ENCODE measurements at regions not wholly inside any gene's neighbourhood (a gene's known extent, or its start where the extent isn't known, plus 50 kb on each side); places are given as distances from the start of the nearest gene placed in this dataset.

DNA sequence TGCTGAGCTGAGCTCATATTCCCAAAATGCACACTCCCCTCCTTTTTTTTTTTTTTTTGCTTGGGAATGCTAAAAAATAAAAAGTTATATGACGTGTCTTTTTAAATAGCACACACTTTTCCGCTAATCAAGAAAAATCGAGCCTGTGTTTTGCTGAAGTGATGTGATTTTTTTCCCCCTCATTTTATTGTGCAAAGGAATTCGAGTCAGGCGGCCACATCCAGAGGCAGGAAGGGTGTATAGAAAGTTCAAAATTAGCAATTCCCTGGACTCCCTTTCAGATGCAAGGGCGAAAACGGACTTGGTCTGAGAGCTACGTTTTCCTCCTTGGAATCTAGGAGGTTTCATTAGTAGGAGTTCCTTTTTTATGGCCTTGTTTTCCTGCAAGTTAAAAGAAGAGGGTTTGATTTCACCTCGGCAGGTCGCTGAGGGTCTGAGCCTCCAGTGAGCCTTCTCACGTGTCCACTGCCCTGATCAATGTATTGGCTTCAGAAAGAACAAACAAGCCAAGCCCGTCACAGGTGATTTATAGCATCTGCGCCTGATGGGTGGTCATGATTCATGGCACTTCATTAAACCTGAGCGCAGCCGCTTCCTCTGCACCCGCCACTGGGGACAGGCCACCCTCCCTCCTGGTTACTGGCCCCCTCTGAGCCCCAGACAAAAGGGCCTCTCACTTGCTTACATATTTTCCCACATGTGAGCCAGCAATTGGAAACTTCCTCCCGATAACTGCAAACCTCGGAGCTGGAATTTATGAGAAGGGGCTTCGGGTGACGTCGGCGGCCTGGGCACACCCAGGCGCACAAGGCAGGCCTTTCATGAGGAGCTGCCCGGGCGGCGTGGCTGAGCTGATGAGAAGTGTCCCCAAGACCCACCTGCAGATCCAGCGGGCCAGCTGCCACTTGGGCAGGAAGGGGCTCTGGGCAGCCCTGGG lies 64.4 kb upstream of the LINC01488 start:
- no peak for DNase-seq

DNA sequence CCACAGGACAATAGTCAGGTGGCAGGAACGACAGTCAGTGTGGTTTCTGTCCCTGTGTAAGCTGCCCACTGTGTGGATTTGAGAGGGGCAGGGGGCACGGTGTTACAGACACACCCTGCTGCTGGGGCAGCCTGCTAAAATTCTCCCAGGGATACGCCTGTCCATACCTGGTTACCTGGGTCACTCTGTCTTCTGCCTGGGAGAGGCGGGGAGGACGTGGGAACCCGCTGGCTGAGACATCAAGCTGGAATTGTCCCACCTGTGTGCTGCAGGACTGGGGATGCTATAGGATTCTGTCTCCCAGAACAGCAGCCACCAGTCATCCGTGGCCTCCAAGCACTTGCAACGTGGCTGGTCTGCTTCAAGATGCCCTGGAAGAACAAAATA lies 63.8 kb upstream of the LINC01488 start:
- no peak for DNase-seq

DNA sequence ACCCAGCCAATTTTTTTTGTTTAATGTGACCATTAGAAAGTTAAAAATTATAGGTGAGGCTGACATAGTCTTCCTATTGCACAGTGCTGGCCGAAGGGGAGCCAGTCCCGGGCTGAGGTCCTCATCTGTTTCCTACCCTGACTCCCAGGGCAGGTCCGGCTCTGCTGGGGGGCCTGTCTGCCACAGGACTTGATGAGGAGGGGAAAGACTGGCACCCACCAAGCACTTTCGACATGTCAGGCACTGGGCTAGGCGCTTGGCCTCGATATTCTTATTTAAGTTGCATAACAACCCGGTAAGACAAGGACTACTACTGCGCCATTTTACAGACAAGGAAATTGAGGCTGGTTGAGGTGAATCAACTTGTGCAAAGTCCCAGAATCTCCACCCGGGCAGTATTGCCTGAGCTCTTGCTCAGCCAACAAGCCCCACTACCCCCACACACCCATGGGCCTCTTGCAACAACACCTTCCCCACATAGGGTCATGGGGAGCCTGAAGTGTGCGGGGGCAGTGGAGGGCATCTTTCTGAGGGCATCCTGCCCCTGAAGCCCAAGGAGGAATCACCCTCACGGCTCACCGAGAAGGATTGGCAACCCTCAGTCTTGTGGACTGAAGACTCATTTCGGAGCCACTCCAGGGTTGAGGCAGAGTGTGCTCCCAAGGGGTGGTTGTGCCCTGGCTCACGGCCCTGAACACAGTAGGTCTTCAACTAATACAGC lies 62.7 kb upstream of the LINC01488 start:
- DNase-seq: no peak

DNA sequence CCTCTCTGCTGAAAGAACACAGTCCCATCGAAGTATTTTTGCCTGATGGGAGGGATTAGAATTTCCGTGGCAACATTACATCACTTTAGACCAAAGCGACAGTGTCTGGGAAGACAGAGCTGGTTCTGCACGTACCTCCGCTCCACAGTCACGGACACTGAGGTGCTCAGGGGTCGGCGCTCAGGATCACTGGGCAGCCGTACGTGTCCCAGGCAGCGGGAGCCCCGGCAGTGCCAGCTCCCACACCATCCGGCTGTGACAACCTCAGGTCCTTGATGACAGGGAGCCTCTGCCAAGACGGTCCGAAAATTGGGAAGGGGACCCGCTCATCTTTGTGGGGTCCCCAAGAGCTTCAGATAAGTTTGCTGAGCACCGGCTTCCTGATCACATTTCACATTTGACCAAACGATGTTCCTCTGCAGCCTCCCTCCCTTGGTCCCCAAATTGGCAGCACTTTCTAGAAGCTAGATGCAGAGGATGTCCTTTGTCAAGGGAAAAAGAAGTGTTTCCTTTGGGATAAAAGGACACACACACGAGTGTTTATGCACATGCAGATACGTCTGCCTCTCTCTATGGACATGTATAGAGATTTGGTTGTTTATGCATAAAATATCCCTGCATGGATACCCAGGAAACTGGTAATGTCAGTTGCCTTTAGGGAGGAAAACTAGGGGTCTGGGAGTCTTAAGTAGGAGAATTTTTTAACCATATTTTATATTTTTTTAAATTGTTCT lies 61.6 kb upstream of the LINC01488 start:
- no peak for DNase-seq

DNA sequence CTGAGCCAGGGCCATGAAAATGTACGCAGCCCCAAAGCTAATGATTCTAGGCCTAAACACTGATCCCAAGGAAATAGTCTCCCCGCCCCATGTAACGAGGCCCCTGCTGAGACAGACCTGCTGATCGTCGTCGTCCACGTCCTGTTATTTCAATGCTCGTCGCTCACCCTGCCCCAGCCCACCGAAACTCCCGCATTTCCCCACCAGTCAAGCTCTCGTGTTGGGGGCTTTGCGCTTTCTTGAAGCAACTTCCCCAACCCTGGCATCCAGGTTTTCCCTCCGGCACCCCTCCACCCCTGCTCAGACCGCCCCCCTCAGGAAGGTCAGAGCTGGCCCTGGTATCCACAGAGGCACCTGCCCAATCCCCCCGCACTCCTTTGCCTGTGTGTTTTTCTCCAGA lies 58.8 kb upstream of the LINC01488 start:
- DNase-seq: no peak

DNA sequence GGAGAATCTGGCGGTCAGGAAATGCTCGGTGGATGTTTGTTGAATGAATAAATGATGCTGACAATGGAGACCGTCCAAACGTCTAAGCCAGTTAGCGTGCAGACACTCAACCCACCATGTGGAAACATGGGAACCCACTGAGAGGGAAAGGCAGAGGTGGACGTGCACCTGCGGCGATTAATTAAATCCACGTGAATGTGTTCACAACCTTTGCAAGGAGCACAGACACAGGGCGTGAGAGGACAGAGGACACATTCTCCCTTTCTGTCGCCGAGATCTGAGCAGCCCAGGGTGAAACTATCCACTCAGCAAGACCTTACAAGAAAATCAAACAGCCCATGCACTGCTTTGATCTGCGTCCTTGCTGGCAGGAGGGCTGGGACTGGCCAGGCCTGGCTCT lies 58.3 kb upstream of the LINC01488 start:
- DNase-seq: no peak

DNA sequence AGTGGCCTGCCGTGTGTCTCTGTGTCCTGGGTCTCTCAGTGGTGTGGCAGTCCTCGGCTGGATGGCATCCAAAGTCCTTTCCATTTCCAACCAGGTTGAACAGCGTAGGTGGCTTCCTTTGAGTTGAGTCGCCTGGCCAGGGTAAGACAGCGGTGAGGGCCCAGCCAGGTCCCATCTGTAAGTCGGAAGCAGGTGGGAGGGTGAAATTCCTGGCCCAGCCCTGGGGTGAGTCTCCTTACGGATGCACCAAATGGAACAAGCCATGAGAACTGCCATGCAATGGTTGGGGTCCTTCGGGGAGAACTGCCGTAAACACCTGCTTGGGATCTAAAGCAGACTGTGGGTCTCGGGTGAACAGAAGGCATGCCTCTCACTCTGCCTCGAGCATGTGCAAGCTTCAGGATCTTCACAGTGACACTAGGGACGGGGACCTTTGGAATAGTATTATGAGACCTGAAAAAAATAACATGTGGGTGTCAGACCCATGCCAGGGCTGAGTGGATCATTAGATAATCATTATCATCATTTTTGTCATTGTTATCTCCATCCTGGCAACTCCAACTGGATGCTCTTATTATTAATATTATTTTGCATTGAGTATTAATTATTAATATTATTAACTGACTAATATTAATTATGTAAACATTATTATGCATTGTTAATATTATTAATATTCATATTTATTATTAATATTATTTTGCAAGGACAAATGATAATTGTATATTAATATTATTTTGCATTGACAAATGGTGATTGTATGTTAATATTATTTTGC lies 57.7 kb upstream of the LINC01488 start:
- no peak for DNase-seq

DNA sequence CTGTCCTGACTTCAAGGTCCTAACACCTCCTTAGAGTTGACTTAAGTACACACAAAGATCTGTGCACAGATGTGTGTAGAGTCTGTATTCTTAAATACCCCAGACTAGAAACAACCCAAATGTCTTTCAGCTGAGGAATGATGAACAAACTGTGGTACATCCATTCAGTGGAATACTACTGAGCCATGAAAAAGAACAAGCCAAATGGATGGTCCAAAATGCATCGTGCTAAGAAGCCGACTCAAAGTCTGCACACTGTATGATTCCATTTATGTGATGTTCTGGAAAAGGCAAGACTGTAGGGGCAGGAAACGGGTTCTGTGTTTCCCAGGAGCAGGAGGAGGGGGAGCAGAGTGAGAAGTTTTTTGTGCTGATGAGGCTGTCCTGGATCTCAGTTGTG lies 56.7 kb upstream of the LINC01488 start:
- DNase-seq: no peak

DNA sequence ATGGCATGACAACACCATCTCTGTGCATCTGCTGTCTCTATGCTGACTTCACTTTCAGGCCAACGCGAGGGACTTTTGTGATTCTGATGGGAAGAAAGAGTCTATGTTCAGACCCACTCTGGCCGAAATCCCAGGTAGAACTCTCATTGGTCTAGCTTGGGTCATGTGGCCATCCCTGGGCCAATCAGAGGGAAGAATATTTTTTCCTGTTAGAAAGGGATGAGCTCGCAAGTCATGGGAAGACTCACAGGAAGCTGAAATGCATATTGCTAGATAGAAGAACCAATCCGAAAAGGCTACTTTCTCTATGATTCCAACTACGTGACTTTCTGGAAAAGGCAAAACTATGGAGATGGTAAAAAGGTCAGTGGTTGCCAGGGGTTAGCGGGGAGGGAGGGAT lies 56.0 kb upstream of the LINC01488 start:
- DNase-seq: no peak

DNA sequence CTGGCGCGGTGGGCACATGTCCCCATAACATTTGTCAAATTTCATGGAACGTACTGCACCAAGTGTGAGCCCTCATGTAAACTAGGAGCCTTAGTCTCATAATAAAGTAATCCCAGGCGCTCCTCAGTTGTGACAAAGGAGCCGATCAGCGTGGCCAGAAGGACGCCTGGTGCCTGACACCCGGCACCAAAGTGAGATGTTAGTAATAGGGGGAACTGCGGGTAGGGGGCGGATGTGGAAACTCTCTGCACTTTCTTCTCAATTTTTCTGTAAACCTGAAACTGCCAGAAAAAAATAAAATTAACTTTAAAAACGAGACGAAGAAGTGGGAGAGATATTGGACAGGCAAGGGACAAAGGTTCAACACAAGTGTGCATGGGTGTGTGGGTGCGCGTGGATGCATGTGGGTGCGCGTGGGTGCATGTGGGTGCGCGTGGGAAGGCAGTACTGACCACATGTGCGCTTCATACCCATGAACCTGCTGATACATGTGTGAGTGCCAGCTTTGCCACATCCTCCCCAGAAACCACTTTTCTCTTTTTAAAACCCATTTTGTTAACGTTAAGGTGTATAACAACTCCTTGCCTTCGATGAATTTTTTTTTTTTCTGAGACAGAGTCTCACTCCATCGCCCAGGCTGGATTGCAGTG lies 55.4 kb upstream of the LINC01488 start:
- DNase-seq: no peak

DNA sequence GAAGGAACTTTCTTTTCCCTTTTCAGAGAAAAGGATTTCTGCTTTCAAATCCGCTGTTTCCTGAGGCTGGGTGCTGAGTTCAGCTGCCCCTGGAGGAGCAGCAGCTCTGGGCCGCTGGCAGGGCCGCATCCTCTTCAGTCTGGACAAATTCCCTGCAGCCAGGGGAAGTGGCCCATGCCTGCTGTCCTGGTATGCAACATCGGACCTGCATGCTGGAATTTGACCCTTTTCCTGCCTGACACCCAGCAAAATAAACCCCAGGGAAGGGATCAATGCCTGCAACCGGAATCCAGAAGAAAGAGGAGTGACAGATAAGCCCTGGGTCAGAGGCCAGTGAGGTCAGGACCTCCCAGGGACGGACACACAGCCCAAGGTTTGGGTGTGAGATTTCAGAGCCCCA lies 54.1 kb upstream of the LINC01488 start:
- no peak for DNase-seq

DNA sequence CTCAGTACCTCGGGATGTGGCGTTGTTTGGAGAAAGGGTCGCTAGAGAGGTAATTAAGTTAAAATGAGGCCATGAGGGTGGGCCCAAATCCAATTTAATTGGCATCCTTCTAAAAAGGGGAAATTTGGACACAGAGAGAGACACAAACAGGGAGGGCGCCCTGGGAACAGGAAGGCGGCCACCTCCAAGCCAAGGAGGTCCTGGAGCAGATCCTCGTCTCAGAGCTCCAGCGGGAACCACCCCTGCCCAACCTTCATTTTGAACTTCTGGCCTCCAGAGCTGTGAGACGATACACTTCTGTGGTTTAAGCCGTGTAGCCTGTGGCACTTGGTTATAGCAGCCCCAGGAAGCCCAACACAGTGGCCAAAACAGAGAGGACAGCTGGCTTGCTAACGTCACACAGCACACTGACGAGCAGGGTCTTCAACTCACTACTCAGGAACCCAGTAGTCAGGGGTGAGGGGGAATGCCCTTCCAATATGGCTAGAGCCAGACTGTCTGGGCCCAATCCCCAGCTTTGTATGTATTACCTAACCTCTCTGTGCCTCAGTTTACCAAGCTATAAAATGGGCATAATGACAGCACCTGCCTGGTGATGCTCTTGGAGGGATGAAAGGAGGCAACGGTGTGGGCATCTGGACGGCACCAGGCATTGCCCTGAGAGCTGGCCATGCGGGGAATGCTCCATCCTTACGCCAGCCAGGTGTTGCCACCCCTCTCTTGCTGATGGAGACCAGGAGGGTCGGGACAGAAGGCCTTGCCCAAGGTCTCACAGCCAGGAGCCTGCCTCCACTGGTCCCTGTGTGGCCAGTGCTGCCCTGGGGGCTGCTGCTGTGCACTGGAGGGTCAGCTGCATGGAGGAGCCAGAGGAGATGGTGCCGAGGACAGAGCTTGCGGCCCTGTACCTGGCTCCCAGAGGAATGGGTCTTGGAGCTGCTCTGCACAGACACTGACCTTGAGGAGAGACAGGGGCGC lies 53.3 kb upstream of the LINC01488 start:
- no peak for DNase-seq

DNA sequence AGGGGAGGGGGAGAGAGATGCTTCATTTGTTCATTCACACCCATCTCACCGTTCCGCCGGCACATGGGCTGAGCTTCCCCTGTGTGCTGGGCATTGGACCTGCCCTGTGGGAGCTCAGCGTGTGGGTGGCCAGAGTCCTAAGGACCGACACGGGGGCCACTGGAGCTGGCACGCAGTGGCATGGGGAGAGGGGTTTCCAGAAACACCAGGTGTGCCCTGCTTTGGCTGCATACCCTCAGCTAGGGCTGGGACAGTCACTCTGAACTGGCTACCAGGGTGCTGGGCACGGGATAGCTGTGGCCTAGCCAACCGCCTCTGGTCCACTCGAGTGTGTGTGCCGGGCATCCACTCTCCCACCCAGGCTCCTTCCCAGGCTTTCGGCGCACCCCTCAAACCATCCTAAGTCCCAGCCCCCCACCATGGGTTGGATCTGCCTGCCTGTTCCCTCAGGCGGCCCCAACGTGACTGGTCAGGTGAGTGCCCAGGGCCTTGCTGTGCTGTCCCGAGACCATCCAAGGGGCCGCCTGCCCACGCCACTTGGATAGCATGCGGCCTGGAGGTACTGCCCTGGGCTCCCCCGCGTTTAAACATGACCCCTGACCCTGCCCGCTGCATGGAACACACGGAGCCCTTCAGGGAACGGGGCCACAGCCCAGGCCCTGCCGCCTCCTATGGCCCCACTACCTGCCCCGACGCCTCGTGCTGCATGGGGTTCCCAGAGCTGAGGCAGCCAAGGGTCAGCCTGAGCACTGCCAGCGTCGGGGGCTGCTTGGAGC lies 51.6 kb upstream of the LINC01488 start:
- no peak for DNase-seq

DNA sequence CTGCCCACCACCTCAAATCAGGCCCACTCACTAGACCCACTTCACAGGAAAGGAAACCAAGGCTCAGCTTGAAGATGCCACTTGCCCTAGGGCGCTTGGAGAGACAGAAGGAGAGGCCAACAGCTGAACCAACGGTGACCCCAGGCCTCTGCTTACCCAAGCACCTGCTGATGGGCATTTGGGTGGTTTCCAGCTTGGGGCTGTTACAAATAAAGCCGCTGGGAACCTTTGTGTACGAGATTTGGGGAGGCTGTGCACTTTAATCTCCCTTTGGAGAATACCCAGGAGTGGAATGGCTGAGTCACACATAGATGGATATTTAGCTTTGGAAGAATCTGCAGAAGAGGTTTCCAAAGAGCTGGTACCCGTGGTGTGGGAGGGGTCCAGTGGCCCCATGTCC lies 50.9 kb upstream of the LINC01488 start:
- no peak for DNase-seq

DNA sequence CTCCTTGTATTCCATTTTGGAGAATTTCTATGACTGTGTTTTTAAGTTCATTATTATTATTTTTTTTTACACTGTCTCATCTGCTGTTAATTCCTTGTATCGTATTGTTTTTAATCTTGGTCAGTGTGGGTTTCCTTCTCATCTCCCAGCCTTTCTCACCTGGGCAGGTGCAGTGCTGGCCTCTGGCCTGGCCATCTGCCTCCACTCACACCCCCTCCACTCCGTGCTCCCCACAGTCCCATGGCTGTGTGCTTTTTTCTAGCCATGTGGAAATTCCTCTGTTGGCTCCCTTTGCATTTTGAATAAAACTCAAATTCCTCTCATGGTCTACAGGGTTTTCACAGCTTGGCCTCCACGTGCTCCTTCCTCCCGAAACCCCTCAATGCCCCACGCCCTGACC lies 50.3 kb upstream of the LINC01488 start:
- DNase-seq: no peak

Measured in NCI-H1092 (cell line).